DMS114 treated with DMSO at 0.1 percent for 48 hours (cell line): ENCODE measurements at regions not wholly inside any gene's neighbourhood (a gene's known extent, or its start where the extent isn't known, plus 50 kb on each side); places are given as distances from the start of the nearest gene placed in this dataset.

Source experiments
- DNase-seq: peaks from one replicate; lab custom pipeline; 2025; ENCODE audit not compliant: unreplicated experiment; lab: John Stamatoyannopoulos, UW

DNA sequence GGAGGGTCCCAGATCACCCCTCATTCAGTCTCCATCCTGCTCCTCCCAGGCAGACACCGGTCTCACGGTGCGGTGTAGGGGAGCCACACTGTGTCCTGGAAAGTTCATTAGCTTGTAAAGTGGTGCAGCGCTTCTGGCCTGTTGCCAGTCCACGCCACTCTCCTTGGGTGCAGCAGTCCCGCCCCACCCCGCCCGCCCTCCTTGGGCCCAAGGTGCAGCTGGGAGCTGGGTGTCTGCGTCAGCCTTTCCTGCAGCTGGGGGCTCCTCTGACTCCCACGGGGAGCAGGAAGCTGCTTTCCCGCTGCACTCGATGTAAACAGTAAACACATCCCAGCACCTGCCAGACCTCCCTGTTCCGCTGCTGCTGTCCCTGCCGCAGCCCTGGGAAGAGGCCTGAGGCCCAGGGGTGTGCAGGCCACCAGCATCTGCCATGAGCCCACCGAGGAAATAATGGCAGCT, 53.8 kb upstream of the ASB18 start:
- DNase-seq = no peak

- DNase-seq = no peak
Observed at GRCh38 chr2:236318401-236318800, 54.2 kb upstream of the ASB18 start.

GRCh38 chr2:236319036-236319435, 54.8 kb upstream of the ASB18 start:
- DNase-seq = no peak

DNA sequence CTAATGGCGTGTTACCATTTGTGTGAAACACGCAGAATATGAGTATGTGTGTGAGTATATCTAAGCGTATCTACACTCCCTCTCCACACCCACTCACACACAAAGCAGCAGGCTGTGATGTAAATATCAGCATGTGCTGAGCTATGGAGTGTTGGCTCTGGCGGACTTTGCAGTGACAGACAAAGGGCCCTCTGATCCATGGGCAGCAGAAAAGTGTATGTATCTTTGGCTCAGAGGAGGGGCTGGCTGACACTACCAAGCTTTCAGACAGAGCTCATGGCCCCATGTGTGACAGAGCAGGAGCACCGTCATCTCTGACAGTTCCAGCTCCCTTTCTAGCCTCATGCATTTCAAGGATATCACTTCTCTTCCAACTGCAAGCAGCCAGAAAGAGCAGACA, 57.2 kb upstream of the ASB18 start:
- no peak for DNase-seq

DNA sequence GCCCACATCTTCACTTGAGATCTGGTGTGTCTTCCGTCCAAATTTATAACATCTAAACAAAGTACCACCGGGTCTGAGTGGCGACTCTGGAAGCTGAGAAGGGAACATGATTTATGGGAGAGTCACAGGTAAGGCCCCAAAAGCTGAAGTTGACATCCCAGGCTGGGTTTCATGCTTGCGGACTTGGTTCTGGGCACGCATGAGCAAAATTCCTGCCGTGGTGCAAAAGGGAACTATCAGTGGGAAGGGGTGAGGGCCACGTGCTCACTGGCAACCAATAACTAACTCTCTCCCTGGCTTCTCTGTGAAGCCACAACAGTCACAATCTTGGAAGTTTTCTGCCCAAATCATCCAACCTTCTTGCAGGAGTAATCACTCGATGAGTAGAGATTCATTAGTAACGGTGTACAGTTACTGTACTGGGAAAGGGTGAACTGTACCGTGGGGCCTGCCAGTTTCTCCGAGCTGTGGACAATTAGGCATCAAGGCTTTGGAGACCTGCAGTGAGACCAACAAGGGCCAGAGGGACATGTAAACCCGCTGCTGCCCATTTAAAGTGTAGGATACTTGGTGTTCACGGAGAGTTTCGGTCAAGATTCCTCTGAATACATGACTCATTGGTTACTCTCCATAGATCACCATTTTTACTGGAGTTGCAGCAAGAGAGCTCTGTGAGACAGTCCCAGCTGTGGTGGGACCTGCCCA, 69.4 kb upstream of the ASB18 start:
- no peak for DNase-seq

DNA sequence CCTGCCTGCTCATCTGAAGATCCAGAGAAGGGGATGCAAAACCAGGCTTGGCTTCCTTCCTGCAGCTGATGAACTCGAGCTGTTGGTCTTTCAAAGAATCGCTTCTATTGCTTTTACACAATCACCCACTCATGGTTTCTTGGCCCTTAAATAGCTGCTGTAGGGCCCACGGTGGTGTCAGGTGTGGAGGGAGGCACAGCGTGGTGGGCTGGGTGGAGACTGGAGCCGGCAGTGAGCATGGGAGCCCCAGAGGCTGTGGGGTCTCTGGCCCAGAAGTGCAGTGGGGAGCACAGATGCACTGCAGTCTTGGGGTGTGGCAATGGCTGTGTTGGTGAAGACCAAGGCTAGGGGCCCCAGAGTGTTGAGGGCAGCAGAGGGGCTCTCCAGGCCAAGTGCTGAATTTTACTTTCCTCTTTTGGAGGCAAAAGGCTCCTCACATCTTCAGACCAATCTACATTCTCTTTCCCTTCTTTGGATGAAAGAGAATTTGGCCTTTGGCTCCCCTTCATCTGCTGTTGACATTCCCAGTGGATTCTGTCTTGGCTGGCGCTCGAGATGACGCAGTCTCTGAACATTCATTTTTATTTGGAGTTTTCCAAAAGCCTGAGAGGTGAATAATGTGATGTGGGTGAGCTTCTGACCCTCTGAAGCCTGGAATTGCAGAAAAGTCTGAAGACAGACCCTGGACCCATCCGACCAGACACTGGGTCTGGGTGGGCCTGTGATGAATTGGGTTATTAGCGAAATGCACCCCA, 70.1 kb upstream of the ASB18 start:
- no peak for DNase-seq

DNA sequence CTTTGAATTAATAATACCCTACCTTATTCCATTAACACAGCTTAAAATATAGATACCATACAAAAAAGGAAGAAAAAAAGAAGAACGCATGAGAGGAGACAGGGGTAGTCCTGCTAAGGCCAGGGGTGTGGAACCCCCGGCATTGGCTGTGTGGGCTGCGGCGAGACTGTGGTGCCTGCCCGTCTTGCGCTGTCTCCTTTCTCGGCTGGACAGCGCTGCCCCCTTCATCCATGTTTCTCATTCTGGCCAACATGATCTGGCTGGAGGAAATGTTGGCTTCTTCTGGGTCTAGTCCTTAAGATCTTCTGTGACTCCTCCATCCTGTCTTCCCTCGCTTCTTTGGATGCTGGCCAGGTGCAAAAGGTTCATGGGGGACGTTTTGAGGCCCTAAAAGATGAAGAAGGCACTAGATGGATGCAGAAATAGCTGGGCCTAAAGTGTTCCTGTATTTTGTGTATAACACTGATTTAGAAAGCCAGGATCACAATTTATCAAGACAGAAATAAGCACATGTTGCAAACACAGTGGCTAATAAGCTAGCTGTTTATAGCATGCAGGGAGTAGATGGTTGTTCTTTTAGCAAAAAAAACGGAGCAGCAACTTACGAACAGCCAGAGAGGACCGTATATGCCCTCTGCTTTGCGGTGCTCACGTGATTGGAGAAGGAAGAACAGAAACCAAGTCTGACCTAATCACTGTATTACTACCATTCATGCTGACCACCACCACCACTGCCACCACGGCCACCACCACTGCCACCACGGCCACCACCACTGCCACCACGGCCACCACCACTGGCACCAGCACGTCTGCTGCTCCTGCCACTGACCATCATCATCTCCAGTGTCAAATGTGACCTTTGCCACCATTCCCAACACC, 71.7 kb upstream of the ASB18 start:
- no peak for DNase-seq

- DNase-seq = no peak
Observed at GRCh38 chr2:236336575-236337464, 72.6 kb upstream of the ASB18 start.

GRCh38 chr2:236337465-236338325, 73.5 kb upstream of the ASB18 start:
- no peak for DNase-seq

DNA sequence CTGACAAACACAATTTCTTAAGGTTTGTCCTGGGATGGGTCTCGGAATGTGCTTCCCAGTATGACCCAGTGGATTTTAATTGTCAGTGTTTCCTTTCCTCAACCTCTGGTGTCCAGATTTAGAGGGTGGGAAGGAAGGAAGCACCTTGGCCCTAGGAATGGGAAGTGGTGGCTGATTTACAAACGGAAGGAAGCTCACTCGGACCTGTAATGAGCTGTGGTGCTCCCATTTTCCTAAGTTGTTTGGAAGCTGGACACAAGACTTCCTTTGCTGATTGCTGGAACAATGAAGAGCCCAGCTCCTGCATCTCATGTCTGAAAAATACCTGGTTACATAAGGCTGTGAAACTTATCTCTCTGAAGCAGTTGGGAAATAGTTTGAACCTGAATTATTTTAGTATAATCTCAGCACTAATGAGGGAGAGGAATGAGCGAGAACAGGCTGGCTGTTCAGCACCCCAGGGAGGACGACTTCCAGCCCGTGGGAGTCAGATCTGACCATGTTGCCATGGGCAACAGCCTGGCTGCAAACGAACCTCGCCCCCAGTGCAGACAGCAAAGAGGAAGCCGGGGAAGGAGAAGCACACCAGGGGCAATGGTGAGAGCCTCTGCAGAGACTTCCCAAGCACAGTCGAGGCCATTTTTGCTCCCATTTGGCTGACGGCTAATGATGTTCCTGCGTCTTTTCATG, 74.4 kb upstream of the ASB18 start:
- no peak for DNase-seq

DNA sequence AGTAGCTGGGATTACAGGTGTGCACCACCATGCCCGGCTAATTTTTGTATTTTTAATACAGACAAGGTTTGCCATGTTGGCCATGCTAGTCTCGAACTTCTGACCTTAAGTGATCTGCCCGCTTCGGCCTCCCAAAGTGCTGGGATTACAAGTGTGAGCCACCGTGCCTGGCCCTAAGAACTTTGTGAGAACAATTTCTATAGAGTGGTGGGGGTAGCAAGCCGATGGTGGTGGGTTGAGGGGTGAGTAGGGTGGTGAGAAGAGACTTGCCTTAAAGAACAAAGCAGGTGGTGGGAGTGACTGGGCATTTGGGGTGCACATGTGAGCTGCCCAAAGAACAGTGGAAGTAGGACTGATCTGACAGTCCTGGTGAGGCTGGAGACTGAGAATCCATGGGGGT, 76.0 kb upstream of the ASB18 start:
- no peak for DNase-seq

DNA sequence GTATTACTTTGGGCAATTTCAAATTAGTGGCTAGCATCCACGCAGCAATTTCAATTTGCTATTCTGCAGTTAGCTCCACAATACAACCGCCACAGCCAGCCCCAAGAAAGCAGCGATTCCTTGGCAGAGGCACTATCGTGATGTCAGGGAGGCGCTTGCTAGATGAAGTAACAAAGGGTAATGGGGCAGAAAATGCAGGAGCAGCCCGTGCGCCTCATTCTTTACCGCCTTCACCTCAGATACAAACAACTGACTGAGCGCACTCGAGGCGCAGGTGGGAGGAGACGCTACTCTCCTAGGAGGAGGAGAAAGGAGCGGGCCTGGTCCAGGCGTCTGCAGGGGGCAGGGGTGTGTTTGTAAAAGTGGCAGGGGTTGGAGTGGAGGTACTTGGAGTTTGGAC, 76.9 kb upstream of the ASB18 start:
- DNase-seq = no peak

GRCh38 chr2:236341721-236342120, 77.5 kb upstream of the ASB18 start:
- no peak for DNase-seq

- DNase-seq = no peak
Observed at GRCh38 chr2:236342507-236342906, 78.3 kb upstream of the ASB18 start.

DNA sequence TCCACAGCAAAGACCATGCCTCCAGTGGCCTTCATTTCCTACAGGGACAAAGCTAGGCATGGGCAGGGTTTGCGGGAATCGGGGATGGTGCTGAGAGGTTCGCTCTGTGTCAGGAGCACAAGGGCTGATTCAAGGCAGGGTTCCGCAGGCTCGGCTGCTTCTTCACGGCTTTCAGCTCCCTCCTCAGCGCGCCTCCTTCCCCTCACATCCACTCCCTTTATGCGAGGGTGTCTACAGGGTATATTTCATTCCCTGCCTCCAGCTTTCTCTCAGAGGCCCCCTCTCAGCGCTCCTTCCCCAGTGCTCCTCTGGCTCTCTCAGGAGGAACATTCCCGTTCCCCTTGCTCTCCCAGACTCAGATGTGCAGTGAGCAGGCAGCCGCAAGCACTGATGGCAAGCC, 78.7 kb upstream of the ASB18 start:
- no peak for DNase-seq

- DNase-seq = peak; percentile 70
Observed at GRCh38 chr2:236343400-236344161, 79.4 kb upstream of the ASB18 start.

GRCh38 chr2:236344446-236344845, 80.2 kb upstream of the ASB18 start:
- DNase-seq = no peak

- no peak for DNase-seq
Observed at GRCh38 chr2:236345081-236345714, 81.0 kb upstream of the ASB18 start.
